ENCODE measurements at regions not wholly inside any gene's neighbourhood (a gene's known extent, or its start where the extent isn't known, plus 50 kb on each side); places are given as distances from the start of the nearest gene placed in this dataset.

- H3K27me3 ChIP-seq (ENCODE audit: control insufficient read depth, insufficient read depth, low read length) = no peaks in the 10 kb centered on the region
- no peak overlapping the region for H3K27ac ChIP-seq (ENCODE audit: low read length)
- Mint-ChIP-seq H3K27ac (no peak overlapping the region), H3K27me3 (ENCODE audit: low read depth in 2 of 2) (no peaks in the 10 kb centered on the region), H3K4me1 (no peaks in the 10 kb centered on the region), H3K36me3 (no peaks in the 10 kb centered on the region), H3K9me3 (no peaks in the 10 kb centered on the region), H3K4me3 (no peak overlapping the region)
- TF ChIP-seq CTCF (IDR thresholded peaks at IDR 0.05) = no peak
- DNase-seq (no peak), ATAC-seq (no peak)
- intact Hi-C loops (cut with micrococcal nuclease) = no loop called here
- no peak overlapping the region for H3K4me3 ChIP-seq (ENCODE audit: low read length)
- H3K4me1 ChIP-seq (ENCODE audit: control insufficient read depth, insufficient read depth, low read length) = no peaks in the 10 kb centered on the region
- H3K36me3 ChIP-seq (ENCODE audit: control insufficient read depth, insufficient read depth, low read length) = no peaks in the 10 kb centered on the region
- no peaks in the 10 kb centered on the region for H3K9me3 ChIP-seq (ENCODE audit: control insufficient read depth, insufficient read depth, low read length)
Measured at GRCh38 chr5:124796495-124796894, 50.1 kb upstream of the ZNF608 start.

- no peaks in the 10 kb centered on the region for H3K4me1 ChIP-seq (ENCODE audit: control insufficient read depth, insufficient read depth, low read length)
Measured at GRCh38 chr5:124797665-124798087, 51.2 kb upstream of the ZNF608 start.

GRCh38 chr5:124798890-124799289 lies 52.5 kb upstream of the ZNF608 start:
- Mint-ChIP-seq H3K4me3 (no peak overlapping the region), H3K27ac (no peak overlapping the region), H3K9me3 (no peaks in the 10 kb centered on the region), H3K27me3 (ENCODE audit: low read depth in 2 of 2) (no peaks in the 10 kb centered on the region), H3K4me1 (no peaks in the 10 kb centered on the region), H3K36me3 (no peaks in the 10 kb centered on the region)
- H3K36me3 ChIP-seq (ENCODE audit: control insufficient read depth, insufficient read depth, low read length) = no peaks in the 10 kb centered on the region
- intact Hi-C loops (cut with micrococcal nuclease) = no loop called here
- H3K27me3 ChIP-seq (ENCODE audit: control insufficient read depth, insufficient read depth, low read length) = no peaks in the 10 kb centered on the region
- no peaks in the 10 kb centered on the region for H3K9me3 ChIP-seq (ENCODE audit: control insufficient read depth, insufficient read depth, low read length)
- ATAC-seq = no peak
- DNase-seq = no peak
- no peak overlapping the region for H3K27ac ChIP-seq (ENCODE audit: low read length)
- TF ChIP-seq CTCF (IDR thresholded peaks at IDR 0.05) = no peak
- WGBS (ENCODE audit: insufficient coverage) = 92% methylated on average over 3 of the region's 3 CpGs
- no peak overlapping the region for H3K4me3 ChIP-seq (ENCODE audit: low read length)
- no peaks in the 10 kb centered on the region for H3K4me1 ChIP-seq (ENCODE audit: control insufficient read depth, insufficient read depth, low read length)

More at GRCh38 chr5:124797665-124798087, 51.2 kb upstream of the ZNF608 start:
- intact Hi-C loops (cut with micrococcal nuclease) = no loop called here
- Histone ChIP-seq H3K27me3 (ENCODE audit: control insufficient read depth, insufficient read depth, low read length) (no peaks in the 10 kb centered on the region), H3K27ac (ENCODE audit: low read length) (no peak overlapping the region), H3K4me3 (ENCODE audit: low read length) (no peak overlapping the region), H3K36me3 (ENCODE audit: control insufficient read depth, insufficient read depth, low read length) (no peaks in the 10 kb centered on the region), H3K9me3 (ENCODE audit: control insufficient read depth, insufficient read depth, low read length) (no peaks in the 10 kb centered on the region)
- H3K36me3 Mint-ChIP-seq = no peaks in the 10 kb centered on the region
- H3K9me3 Mint-ChIP-seq = no peaks in the 10 kb centered on the region
- TF ChIP-seq CTCF (IDR thresholded peaks at IDR 0.05) = no peak
- WGBS (ENCODE audit: insufficient coverage) = 92% methylated on average over 12 of the region's 12 CpGs
- no peak overlapping the region for H3K4me3 Mint-ChIP-seq
- no peak overlapping the region for H3K27ac Mint-ChIP-seq
- H3K27me3 Mint-ChIP-seq (ENCODE audit: low read depth in 2 of 2) = no peaks in the 10 kb centered on the region
- DNase-seq (no peak), ATAC-seq (no peak)
- no peaks in the 10 kb centered on the region for H3K4me1 Mint-ChIP-seq

- DNase-seq (no peak), ATAC-seq (no peak)
- H3K4me3 Mint-ChIP-seq = no peak overlapping the region
- Histone ChIP-seq H3K4me3 (ENCODE audit: low read length) (no peak overlapping the region), H3K27me3 (ENCODE audit: control insufficient read depth, insufficient read depth, low read length) (no peaks in the 10 kb centered on the region), H3K9me3 (ENCODE audit: control insufficient read depth, insufficient read depth, low read length) (no peaks in the 10 kb centered on the region), H3K36me3 (ENCODE audit: control insufficient read depth, insufficient read depth, low read length) (no peaks in the 10 kb centered on the region), H3K4me1 (ENCODE audit: control insufficient read depth, insufficient read depth, low read length) (no peaks in the 10 kb centered on the region), H3K27ac (ENCODE audit: low read length) (no peak overlapping the region)
- H3K27me3 Mint-ChIP-seq (ENCODE audit: low read depth in 2 of 2) = no peaks in the 10 kb centered on the region
- no peaks in the 10 kb centered on the region for H3K4me1 Mint-ChIP-seq
- H3K36me3 Mint-ChIP-seq = no peaks in the 10 kb centered on the region
- no peak for TF ChIP-seq CTCF (IDR thresholded peaks at IDR 0.05)
- intact Hi-C loops (cut with micrococcal nuclease) = no loop called here
- no peak overlapping the region for H3K27ac Mint-ChIP-seq
- no peaks in the 10 kb centered on the region for H3K9me3 Mint-ChIP-seq
- 84% methylated on average over 2 of the region's 3 CpGs for WGBS (ENCODE audit: insufficient coverage)
Measured at GRCh38 chr5:124801551-124801950, 55.1 kb upstream of the ZNF608 start.

Measured in natural killer cell (primary cell).